MM.1S (cell line): ENCODE measurements at regions not wholly inside any gene's neighbourhood (a gene's known extent, or its start where the extent isn't known, plus 50 kb on each side); places are given as distances from the start of the nearest gene placed in this dataset.

Experiments used
- DNase-seq: peaks from one replicate; pipeline ENCODE4 v3.0.0-alpha.2; 2015
- H2AFZ ChIP-seq: fragments of 300-600 bp; sonication (generic); 2 replicates; pipeline ENCODE4 v1.6.0; 2016; ENCODE audit warnings: antibody characterized with exemption, low read length
- H3F3A ChIP-seq: fragments of 300-600 bp; sonication (generic); 2 replicates; pipeline ENCODE4 v1.6.1; 2016; ENCODE audit warnings: mild to moderate bottlenecking, antibody characterized with exemption, low read length, moderate library complexity, mixed read lengths; ENCODE audit not compliant: insufficient read depth
- H3K27ac ChIP-seq: fragments of 300-600 bp; sonication (generic); 2 replicates; pipeline ENCODE4 v1.5.1; 2016; ENCODE audit warnings: mild to moderate bottlenecking, low read length
- H3K27me3 ChIP-seq: fragments of 300-600 bp; sonication (generic); replicated peaks from 2 replicates; pipeline ENCODE4 v1.6.0; 2016; ENCODE audit warnings: low read length; ENCODE audit not compliant: insufficient read depth
- H3K36me3 ChIP-seq: fragments of 300-600 bp; sonication (generic); replicated peaks from 2 replicates; pipeline ENCODE4 v1.6.1; 2016; ENCODE audit warnings: mild to moderate bottlenecking, low read length, mixed read lengths; ENCODE audit not compliant: insufficient read depth
- H3K4me1 ChIP-seq: fragments of 300-600 bp; sonication (generic); 2 replicates; pipeline ENCODE4 v1.6.1; 2016; ENCODE audit warnings: low read length, mixed read lengths
- H3K4me2 ChIP-seq: fragments of 300-600 bp; sonication (generic); 2 replicates; pipeline ENCODE4 v1.6.0; 2016; ENCODE audit warnings: low read depth, low read length
- H3K4me3 ChIP-seq: fragments of 300-600 bp; sonication (generic); 2 replicates; pipeline ENCODE4 v1.5.1; 2016; ENCODE audit warnings: low read length, mixed read lengths
- H3K79me2 ChIP-seq: fragments of 300-600 bp; sonication (generic); 2 replicates; pipeline ENCODE4 v1.6.1; 2016; ENCODE audit warnings: mixed run types, low read length, mixed read lengths
- H3K9ac ChIP-seq: fragments of 300-600 bp; sonication (generic); 2 replicates; pipeline ENCODE4 v1.6.1; 2016; ENCODE audit warnings: low read length, mixed read lengths
- H3K9me2 ChIP-seq: fragments of 300-600 bp; sonication (generic); replicated peaks from 2 replicates; pipeline ENCODE4 v1.6.1; 2016; ENCODE audit warnings: mild to moderate bottlenecking, low read length, mixed read lengths; ENCODE audit not compliant: insufficient read depth
- H3K9me3 ChIP-seq: fragments of 300-600 bp; sonication (generic); replicated peaks from 2 replicates; pipeline ENCODE4 v1.6.1; 2016; ENCODE audit warnings: mild to moderate bottlenecking, low read length, mixed read lengths; ENCODE audit not compliant: insufficient read depth
- H4K20me1 ChIP-seq: fragments of 300-600 bp; sonication (generic); 2 replicates; pipeline ENCODE4 v1.6.1; 2016; ENCODE audit warnings: mild to moderate bottlenecking, low read length, moderate library complexity, mixed read lengths; ENCODE audit not compliant: insufficient read depth
- EZH2 ChIP-seq: fragments of 300-600 bp; sonication (generic); optimal IDR thresholded peaks from 2 replicates; pipeline ENCODE3; 2017; ENCODE audit warnings: low read depth, mild to moderate bottlenecking, antibody characterized with exemption, low read length, mixed read lengths
- EZH2phosphoT487 ChIP-seq: fragments of 300-600 bp; sonication (generic); IDR thresholded peaks from 2 replicates; pipeline ENCODE4 v1.6.1; 2018; ENCODE audit warnings: antibody characterized with exemption, low read length
- TF ChIP-seq, protein P1 (sequence below): fragments of 300-600 bp; sonication (generic); IDR thresholded peaks from 2 replicates; pipeline ENCODE4 v1.5.1; 2016; ENCODE audit warnings: antibody characterized with exemption, low read length, mixed read lengths

- Histone ChIP-seq H3K36me3 (no peaks in the 10 kb centered on the region), H3F3A (no peaks in the 10 kb centered on the region), H3K9ac (no peak overlapping the region), H3K9me2 (no peaks in the 10 kb centered on the region), H3K79me2 (no peaks in the 10 kb centered on the region), H3K4me3 (no peak overlapping the region), H3K27me3 (no peaks in the 10 kb centered on the region), H3K4me2 (no peak overlapping the region), H3K27ac (no peak overlapping the region), H3K4me1 (no peaks in the 10 kb centered on the region), H4K20me1 (no peaks in the 10 kb centered on the region), H2AFZ (no peak overlapping the region), H3K9me3 (no peaks in the 10 kb centered on the region)
- DNase-seq, result no peak
- no peak for TF ChIP-seq EZH2
Measured at GRCh38 chr13:53127373-53127772, 98.8 kb downstream of the OLFM4 start.

DNA sequence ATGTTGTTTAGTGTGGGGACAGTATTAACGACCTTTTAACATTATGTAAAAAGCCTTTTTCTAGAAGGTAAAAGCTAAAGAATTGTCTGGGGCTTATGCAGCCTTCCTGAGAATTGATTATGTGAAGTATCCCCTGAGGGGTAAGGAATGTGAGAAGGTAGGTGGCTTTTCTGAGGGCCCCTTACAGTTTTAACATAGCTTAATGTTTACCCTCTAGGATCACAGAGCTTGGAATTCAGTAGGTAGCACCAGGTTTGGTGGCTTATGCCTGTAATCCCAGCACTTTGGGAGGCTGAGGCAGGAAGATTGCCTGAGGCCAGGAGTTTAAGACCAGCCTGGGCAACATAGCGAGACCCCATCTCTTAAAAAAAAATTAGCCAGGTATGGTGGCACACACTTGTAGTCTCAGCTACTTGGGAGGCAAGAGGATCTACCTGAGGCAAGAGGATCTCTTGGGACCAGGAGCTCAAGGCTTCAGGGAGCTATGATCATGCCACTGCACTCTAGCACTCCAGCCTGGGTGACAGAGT, 101.3 kb downstream of the OLFM4 start:
- no peak overlapping the region for H2AFZ ChIP-seq
- no peaks in the 10 kb centered on the region for H3K79me2 ChIP-seq
- no peaks in the 10 kb centered on the region for H3K4me1 ChIP-seq
- H3K27ac ChIP-seq, result no peak overlapping the region
- no peaks in the 10 kb centered on the region for H3F3A ChIP-seq
- no peak overlapping the region for H3K4me3 ChIP-seq
- H3K36me3 ChIP-seq, result no peaks in the 10 kb centered on the region
- no peaks in the 10 kb centered on the region for H4K20me1 ChIP-seq
- H3K9ac ChIP-seq, result no peak overlapping the region
- no peak overlapping the region for H3K4me2 ChIP-seq
- TF ChIP-seq EZH2phosphoT487 (no peak), EZH2 (no peak)
- TF ChIP-seq, protein P1, sequence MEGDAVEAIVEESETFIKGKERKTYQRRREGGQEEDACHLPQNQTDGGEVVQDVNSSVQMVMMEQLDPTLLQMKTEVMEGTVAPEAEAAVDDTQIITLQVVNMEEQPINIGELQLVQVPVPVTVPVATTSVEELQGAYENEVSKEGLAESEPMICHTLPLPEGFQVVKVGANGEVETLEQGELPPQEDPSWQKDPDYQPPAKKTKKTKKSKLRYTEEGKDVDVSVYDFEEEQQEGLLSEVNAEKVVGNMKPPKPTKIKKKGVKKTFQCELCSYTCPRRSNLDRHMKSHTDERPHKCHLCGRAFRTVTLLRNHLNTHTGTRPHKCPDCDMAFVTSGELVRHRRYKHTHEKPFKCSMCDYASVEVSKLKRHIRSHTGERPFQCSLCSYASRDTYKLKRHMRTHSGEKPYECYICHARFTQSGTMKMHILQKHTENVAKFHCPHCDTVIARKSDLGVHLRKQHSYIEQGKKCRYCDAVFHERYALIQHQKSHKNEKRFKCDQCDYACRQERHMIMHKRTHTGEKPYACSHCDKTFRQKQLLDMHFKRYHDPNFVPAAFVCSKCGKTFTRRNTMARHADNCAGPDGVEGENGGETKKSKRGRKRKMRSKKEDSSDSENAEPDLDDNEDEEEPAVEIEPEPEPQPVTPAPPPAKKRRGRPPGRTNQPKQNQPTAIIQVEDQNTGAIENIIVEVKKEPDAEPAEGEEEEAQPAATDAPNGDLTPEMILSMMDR, result no peak
- no peaks in the 10 kb centered on the region for H3K9me2 ChIP-seq
- no peaks in the 10 kb centered on the region for H3K9me3 ChIP-seq
- H3K27me3 ChIP-seq, result no peaks in the 10 kb centered on the region
- no peak for DNase-seq

- Histone ChIP-seq H3K27me3 (no peaks in the 10 kb centered on the region), H4K20me1 (no peaks in the 10 kb centered on the region), H3K4me2 (no peak overlapping the region), H3K9ac (no peak overlapping the region), H3K4me1 (no peaks in the 10 kb centered on the region), H3K4me3 (no peak overlapping the region), H3K27ac (no peak overlapping the region), H3K79me2 (no peaks in the 10 kb centered on the region), H3K9me2 (no peaks in the 10 kb centered on the region), H2AFZ (no peak overlapping the region), H3K9me3 (no peaks in the 10 kb centered on the region), H3K36me3 (no peaks in the 10 kb centered on the region), H3F3A (no peaks in the 10 kb centered on the region)
- TF ChIP-seq EZH2 (no peak), EZH2phosphoT487 (no peak)
- TF ChIP-seq, protein P1, result no peak
- no peak for DNase-seq
Measured at GRCh38 chr13:53131361-53131760, 102.7 kb downstream of the OLFM4 start.

DNA sequence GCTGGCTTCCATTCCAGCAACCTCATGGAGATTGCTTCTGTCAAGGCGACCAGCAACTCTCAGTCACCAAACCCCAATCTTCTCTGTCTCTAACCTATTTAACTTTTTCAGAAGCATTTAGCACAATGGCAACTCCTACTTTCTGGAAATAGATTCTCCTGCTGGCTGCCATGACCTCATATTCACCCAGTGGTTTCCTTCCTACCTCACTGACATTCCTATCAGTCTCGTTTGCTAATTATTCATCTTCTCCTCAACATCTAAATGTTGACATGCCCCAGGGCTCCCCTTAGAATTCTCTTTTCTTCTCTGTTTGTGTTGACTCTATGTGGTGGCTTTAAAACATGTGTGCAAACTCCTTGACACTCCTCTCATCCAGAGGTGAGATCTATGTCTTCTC, 106.7 kb downstream of the OLFM4 start:
- Histone ChIP-seq H3K9ac (no peak overlapping the region), H3K36me3 (no peaks in the 10 kb centered on the region), H3F3A (no peaks in the 10 kb centered on the region), H3K4me3 (no peak overlapping the region), H3K9me3 (no peaks in the 10 kb centered on the region), H3K4me2 (no peak overlapping the region), H3K4me1 (no peaks in the 10 kb centered on the region), H3K79me2 (no peaks in the 10 kb centered on the region), H3K27me3 (no peaks in the 10 kb centered on the region), H3K9me2 (no peaks in the 10 kb centered on the region), H4K20me1 (no peaks in the 10 kb centered on the region), H2AFZ (no peak overlapping the region), H3K27ac (no peak overlapping the region)
- TF ChIP-seq, protein P1, result no peak
- TF ChIP-seq EZH2phosphoT487 (no peak), EZH2 (no peak)
- DNase-seq, result no peak
